ENCODE measurements at regions not wholly inside any gene's neighbourhood (a gene's known extent, or its start where the extent isn't known, plus 50 kb on each side); places are given as distances from the start of the nearest gene placed in this dataset.

DNA sequence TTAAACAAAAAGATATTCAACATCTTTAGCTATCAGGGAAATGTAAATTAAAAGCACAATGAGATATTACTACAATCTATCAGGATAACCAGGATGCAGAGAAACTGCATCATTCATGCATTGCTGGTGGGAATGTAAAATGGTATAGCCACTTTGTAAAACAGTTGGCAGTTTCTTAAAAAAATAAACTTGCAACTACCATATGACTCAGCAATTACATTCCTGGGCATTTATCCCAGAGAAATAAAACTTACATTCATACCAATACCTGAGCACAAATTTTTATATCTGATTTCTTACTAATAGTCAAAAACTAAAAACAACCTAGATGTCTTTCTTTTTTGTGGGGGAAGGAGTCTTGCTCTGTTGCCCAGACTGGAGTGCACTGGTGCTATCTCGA, 190.3 kb upstream of the TAB2 start:
- TF ChIP-seq POLR2AphosphoS5 (IDR thresholded peaks at IDR 0.05) (no peak), POLR2A (IDR thresholded peaks at IDR 0.05; ENCODE audit: low read depth) (no peak)

All from esophagus muscularis mucosa (tissue), 2 donors.